Kidney tubule cell (primary cell): ENCODE measurements at regions not wholly inside any gene's neighbourhood (a gene's known extent, or its start where the extent isn't known, plus 50 kb on each side); places are given as distances from the start of the nearest gene placed in this dataset.
"Not testable (repeated sequence)": the region's sequence is repeated elsewhere in the genome, so short reads cannot be mapped to it uniquely, and the experiment has no call there.

Experiments used
- DNase-seq: peaks from one replicate; pipeline ENCODE4 v3.0.0-alpha.2; 2018; ENCODE audit warnings: low spot score

DNA sequence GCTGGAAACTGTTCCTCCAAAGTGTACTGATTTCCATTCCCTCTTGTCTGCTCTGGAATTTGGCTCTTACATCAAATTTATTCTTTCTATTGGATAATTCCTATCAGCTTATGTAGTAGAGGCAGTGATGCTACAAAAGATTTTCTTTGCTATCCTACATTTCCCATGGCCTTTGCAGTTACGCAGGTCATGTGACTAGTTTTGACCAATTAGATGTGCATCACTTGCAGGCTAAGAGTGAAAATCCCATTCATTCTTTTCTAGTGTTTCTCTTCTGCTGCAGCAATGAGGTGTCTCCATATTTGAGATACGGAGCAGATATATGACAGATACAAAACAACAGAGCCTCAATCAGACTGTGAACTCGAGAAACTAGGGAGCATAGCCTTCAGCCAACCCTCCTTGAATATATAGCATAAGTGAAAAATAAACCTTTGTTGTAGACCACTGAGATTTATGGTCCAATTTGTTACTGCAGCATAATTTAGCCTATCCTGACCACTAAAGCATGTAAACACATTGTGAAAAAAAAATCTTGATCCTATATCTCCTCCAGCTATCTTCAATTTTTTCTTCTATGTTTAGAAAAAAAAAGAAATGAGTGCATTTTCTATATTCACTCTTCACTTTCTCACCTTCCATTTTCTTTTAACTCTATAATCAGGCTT, 102.0 kb downstream of the HNMT start:
- no peak for DNase-seq

DNA sequence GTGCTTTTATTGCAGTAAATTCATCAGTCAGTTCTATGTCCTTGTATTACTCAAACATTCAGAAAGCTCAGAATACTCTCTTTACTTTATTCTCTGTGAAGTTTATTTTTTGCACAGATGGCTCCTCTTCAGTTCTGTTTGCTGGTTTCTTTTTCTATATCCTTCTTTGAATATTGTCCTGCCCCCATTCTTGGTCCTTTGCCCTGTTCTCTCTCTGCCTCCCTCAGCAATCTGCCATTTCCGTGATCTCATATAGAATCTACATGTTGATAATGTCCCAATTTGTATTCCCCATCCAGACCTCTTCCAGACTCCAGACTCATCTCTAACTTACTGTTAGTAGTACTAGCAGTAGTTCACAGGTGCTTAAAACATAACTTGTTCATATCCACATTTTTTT, 102.6 kb downstream of the HNMT start:
- no peak for DNase-seq

DNA sequence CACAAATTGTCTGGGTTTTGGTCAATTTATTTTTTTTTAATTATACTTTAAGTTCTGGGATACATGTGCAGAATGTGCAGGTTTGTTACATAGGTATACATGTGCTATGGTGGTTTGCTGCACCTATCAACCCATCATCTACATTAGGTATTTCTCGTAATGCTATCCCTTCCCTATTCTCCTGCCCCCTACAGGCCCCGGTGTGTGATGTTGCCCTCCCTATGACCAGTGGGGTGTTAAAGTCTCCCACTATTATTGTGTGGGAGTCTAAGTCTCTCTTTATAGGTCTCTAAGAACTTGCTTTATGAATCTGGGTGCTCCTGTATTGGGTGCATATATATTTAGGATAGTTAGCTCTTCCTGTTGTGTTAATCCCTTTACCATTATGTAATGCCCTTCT, 104.4 kb downstream of the HNMT start:
- not testable (repeated sequence) for DNase-seq

DNA sequence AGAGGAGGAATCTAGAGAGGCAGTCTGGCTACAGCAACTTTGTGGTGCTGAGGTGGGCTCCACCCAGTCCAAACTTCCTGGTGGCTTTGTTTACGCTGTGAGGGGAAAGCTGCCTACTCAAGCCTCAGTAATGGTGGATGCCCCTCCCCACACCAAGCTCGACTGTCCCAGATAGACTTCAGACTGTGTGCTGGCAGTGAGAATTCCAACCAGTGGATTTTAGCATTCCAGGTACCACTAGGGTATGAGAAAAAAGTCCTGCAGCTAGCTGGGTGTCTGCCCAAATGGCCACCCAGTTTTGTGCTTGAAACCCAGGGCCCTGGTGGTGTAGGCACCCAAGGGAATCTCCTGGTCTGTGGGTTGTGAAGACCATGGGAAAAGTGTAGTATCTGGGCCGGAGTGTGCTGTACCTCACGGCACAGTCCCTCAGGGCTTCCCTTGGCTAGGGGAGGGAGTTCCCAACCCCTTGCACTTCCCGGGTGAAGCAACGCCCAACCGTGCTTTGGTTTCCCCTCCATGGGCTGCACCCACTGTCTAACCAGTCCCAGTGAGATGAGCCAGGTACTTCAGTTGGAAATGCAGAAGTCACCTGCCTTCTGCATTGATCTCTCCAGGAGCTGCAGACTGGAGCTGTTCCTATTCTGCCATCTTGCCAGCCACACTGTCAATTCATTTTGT, 106.9 kb downstream of the HNMT start:
- DNase-seq: not testable (repeated sequence)

DNA sequence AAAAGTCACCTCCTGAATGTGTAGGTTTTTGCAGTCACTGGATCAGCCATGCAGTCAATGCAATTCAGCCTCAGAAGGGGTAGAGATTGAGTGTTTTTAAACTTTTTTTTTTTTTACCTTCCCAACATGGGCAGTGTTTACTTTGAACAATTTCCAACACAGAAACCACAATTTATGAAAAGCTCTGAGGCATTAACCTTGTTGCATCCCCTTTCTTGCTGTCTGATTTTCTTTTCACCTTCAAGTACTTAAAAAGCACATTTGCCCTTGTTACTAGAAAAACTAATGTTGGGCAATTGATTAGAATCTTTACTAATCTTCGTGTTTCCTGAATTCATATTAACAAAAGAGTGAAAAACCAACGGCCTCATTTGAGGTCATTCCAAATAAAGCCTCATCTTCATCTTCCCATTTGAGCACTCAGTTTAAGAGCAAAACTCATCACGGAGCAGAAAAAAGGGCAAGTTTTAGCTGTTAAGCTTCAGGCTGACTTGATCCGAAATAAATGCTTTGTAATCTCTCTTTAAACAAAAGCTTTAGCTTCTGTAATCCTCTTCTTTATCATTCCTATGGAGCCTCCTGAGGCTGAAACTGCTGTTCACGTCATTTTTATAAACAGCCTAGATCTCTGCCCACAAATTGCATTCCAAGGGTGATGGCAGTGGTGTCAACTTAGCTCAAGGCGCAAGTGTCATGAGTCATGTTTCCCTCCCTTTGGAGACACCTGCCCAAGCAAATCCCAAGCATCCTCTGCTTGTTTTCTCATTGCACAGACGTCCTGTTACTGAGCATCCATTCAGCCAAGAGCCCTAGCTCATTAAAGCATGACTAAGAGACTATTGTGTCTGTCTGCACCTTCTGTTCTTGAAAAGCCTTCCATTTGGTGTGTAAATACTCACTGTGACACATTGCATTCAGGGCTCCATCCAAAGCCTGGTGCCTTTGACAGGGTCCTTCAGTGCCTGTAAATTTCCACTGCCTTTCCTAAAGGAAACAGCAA, 107.7 kb downstream of the HNMT start:
- peak; percentile 87 for DNase-seq

DNA sequence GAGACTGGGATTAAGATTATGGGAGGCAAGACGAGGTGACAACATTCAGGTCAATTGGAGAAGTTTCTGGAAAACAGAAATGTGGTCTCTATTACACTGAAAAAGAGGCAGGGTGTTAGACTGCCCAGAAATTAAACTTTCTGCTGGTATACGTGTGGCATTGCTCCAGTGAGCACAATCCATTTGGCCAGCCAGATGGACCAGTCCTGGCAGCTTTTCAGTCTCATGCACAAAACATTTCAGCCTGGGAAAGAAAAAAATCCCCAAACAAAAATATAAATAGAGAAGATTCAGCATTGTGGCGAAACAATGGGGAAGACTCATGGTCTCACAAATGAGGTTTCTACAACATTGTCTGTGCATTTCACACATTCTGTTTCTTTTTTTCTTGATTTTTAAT, 113.9 kb downstream of the HNMT start:
- no peak for DNase-seq

DNA sequence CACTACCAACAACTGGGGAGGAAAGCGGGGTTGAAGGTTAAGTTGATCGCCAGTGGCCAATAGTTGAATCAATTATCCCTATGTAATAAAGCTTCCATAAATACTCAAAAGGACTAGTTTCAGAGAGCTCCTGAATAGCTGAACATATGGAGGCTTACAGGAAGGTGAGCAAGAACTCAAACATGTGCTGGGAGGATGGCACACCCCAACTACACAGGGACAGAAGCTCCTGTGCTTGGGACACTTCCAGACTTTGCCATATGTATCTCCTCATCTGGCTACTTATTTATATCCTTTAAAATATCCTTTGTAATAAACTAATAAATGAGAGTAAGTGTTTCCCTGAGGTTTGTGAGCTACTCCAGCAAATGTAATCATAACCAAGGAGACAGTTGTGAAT, 115.7 kb downstream of the HNMT start:
- DNase-seq: no peak

DNA sequence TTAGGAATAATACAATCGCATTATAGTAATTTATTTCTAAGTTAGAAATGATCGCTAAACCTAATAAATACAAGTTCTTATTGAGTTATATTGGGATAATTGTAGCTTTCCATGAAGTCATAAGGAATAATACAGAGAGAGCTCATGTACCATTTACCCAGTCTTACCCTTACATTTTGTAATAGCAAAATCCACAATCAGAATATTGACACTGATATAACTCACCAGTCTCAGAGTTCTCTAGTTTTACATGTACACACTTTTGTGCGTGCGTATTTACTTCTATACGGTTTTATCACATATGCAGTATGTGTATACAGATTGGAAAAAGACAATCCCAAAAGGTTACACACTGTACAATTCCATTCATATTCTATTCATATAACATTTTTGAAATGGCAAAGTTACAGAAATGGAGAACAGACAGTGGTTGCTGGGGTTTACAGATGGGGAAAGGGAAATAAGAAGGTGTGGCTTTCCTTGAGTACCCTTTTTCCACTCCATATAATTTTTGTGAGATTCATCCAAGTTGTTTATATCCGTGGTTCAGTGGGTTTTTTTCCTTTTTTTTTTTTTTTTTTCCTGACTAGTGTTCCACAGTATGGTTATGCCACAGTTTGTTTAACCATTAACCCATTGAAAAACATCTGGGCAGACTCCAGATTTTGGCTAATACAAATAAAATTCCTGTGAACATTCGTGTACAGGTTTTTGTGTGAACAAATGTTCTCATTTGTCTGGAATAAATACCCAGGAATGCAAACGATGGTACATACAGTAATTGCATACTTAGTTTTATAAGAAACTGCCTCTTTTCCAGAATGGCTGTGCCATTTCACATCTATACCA, 117.2 kb downstream of the HNMT start:
- peak; percentile 82 for DNase-seq

DNA sequence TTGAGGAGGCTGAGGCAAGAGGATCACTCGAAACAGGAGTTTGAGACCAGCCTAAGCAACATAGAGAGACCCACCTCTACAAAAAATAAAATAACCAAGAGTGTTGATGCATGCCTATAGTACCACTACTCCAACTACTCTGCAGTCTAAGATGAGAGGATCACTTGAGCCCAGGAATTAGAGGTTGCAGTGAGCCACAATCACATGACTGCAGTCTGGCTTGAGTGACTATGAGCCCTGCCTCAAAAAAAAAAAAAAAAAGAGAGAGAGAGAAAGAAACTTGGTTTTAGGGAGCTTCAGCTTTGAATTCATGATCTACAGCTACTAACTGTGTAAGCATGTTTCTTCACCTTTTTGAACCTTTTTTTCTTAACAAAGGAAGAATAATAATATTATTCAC, 119.9 kb downstream of the HNMT start:
- DNase-seq: peak; percentile 61

DNA sequence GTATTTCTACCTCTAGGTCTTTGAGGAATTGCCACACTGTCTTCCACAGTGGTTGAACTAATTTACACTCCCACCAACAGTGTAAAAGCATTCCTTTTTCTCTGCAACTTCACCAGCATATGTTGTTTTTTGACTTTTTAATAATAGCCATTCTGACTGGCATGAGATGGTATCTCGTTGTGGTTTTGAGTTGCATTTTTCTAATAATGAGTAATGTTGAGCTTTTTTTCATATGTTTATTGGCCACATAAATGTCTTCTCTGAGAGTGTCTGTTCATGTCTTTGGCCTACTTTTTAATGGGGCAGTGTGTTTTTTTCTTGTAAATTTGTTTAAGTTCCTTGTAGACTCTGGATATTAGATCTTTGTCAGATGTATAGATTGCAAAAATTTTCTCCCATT, 121.2 kb downstream of the HNMT start:
- DNase-seq: not testable (repeated sequence)

DNA sequence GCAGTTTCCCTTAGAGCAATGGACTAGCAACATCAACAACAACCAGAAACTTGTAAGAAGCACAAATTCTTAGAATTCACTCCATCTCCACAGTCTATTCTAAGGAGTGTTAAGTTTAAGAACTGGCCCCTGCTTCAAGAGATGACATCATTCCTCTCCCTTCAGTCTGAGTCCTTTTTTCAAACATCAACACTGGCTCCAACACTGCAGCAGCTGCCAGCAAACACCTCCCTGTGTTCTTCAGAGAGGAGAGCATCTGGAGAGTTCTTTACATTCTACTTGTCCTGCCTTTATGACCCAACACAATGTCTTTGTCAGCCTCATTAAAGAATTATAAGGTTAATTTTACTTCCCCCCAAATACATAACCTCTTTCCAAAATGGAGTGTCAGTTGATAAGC, 122.3 kb downstream of the HNMT start:
- DNase-seq: no peak

DNA sequence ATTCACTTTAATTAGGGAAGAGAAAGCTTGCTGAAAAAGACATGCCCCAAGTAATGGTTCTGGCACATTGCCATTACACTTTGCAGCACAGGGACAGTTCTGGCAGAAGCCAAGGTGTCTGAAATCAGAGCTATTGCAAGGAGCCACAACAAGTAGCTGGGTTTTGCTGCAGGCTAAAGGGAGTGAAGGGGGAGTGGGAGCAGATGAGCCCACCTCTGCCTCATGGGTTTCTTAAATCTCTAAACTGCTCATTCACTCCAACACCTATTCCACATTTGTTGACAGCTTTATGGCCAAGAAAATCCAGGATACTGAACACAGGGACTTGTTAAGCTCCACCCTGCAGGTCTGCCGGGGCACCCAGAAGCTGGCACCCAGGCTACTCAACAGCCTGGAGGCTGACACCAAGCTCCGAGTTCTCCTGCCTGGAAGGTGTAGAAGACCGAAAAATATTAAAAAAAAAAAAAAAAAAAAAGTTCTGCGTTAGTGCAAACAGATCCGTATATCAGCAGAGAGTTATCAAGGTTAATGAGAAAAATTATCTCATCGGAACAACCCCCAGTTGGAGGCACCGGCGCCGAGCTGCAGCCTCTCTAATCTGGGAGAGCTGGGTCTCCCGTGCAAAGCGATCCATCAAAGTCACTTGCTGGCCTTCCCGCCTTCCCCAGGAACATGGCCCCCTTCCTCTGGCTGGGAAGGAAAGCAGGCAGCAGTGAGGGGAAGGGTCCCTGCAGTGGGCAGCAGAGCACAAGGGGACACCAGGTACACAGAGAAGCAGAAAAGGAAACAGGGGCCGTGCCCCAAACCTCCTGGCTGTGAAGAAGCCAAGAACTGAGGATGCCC, 123.7 kb downstream of the HNMT start:
- DNase-seq: no peak

DNA sequence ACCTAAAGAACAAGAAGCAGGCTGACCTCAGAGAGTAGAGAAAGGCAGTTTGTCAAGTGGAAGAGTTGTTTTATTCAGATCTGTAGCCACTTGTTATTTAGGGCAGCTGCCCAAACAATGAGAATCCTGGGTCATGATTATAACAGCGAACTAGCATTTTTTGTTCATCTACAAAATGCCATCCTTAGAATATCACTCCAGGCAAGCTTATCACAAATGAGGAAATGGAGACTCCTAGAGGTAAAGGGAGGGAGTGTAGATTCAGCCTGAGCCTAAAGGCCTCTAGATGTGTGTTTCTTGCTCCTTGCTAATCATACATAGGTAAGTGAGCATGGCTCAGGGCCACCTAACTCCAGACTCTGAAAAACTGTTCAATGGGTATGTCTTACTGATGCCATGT, 126.1 kb downstream of the HNMT start:
- DNase-seq: peak; percentile 53

DNA sequence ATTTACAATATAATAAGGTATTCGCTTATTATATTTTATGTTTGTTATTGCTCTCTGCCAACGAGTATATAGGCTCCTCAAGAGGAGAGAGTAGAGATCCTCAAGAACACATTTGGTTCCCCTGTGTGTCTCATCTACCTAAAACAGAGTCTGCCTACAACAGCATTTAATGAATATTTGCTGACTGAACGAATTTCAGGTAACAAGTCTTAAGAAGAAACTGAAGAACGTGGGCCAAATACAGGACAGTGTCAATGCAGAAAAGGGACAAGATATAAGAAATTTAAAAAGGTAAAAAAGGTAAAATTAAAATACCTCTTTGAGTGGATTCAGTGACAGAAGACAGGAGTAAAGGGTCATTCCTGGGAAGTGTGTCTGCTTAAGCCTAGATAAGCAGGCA, 129.2 kb downstream of the HNMT start:
- no peak for DNase-seq

DNA sequence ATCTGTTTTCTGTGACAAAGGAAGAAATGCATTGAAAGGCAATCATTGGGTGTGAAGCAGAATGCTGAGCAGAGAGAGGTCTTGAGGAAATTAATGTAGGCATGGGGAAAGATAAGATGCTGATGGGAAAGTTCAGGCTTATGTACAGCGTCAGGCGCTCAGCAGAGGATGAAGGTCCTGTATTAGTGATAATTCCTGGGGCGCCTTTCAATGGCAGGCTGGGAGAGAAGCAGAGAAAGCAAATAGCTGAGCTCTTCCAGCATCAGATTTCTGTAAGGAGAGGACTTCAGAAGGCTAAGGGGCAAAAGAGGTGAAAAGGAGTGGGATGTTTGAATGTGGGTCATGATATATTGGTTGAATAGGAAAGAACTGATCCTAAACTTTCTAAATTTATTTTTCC, 129.8 kb downstream of the HNMT start:
- DNase-seq: no peak

DNA sequence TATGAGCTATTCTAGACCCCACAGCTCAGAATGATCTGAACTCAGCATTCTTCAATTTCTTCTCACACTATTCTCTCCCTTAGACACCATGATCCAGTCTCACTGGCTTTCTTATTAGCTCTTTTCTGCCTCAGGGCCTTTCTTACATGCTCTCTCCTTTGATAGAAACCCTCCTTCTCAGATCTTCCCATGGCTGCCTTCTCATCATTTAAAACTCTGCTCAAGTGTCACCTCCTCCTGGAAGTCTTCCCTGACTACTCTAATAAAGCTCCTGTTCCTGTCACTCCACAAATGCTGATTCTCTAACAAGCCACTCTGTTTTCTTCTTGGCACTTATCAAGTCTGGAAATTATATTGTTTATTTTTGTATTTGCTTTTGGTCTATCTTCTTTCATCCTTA, 131.1 kb downstream of the HNMT start:
- DNase-seq: no peak

DNA sequence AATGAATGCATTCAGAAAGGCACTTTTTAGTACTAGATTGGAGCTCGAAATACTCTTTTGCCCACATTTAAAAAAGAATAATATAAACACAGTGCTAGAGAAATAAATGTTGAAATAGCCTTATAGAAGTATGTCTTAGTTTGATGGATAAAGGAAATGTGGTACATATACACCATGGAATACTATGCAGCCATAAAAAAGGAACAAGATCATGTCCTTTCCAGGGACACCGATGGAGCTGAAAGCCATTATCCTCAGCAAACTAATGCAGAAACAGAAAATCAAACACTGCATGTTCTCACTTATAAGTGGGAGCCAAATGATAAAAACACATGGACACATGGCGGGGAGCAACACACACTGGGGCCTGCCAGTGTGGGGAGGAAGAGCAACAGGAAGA, 135.0 kb downstream of the HNMT start:
- DNase-seq: not testable (repeated sequence)

DNA sequence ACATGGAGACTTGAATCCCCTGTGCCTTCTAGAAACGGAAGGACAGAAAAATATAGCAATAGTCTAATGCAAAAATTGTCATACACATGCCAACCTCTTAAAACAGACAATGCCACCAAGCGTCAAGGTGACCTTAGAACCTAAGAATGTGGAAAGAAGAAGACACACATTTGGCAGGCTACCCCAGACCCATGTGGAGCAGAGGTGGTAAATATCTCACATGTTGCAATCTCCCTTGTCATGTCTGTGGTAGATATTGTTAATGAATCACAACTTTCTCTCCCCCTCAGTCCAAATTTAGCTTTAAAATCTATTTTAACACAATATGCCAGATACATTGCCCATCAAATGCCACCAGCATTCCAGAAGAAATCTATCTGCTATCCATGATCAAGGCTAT, 137.4 kb downstream of the HNMT start:
- no peak for DNase-seq

DNA sequence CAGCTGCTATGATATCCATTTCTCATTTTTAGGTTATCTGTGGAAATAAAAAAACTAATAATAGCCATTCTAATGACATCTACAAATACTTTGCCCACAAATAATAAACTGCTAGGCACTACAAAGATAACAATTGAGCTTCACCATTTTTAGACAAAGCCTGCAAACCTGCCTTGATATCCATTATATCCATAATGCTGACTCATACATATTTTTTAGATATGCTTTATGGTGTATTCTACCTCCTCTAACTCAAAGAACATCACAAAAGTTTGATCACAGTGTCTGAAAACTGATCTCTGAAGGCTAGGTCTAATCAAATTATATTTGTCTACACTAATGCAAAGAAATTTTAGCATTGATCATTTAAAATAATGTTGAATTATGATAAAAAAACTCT, 138.4 kb downstream of the HNMT start:
- DNase-seq: no peak

DNA sequence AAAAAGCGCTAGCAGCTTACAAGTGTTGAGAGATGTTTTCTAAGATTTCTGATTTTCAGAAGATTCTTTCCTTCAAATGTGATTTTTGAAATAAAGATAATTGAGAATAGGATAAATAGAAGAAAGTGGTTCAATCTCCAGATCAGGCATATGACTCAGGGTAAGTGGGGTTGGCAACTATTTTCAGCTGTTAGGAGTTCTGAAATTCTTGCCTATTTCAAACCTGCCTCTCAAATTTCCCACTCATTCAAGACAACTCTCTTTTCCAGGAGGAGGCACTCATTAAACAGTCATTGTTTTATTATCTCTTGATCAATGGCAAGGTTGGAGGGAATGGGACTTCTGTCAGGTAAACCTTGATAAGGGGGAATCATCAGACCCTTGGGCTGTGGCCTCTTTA, 138.9 kb downstream of the HNMT start:
- no peak for DNase-seq

DNA sequence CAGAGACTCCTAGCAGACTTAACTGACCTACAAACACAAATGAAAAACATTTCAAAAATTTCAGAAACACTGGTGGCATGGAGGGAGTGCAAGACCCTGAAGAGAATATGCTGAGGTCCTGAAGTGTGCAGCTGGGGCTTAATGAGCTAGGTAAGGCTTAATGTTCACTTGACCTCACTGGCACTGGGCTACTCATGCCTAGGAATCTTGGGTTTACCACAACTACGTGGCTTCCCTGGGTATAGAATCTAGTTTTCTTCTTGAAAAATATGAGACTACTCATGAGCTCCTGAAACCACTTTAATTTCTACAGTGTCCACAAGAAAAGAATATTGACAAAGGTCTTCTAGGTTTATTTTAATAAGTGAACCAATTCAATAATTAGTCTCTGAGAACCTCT, 139.8 kb downstream of the HNMT start:
- peak; percentile 22 for DNase-seq
